ENCODE measurements at regions not wholly inside any gene's neighbourhood (a gene's known extent, or its start where the extent isn't known, plus 50 kb on each side); places are given as distances from the start of the nearest gene placed in this dataset.

GRCh38 chr3:102336130-102336529 lies 98.7 kb upstream of the ZPLD1 start:
- Histone ChIP-seq H2AFZ (ENCODE audit: low read depth, low read length) (no peak overlapping the region), H3K4me1 (ENCODE audit: low read length) (no peaks in the 10 kb centered on the region), H3K27ac (ENCODE audit: low read length) (no peak overlapping the region), H3K27me3 (ENCODE audit: low read depth, low read length) (no peaks in the 10 kb centered on the region), H3K9me3 (ENCODE audit: insufficient read depth, low read length) (no peaks in the 10 kb centered on the region), H3K9ac (ENCODE audit: low read length) (no peak overlapping the region), H3K79me2 (ENCODE audit: low read length) (no peaks in the 10 kb centered on the region), H4K20me1 (ENCODE audit: insufficient read depth, low read length) (no peaks in the 10 kb centered on the region), H3K36me3 (replicated peaks; ENCODE audit: low read depth, low read length) (no peaks in the 10 kb centered on the region), H3K4me3 (ENCODE audit: low read length) (no peak overlapping the region), H3K4me2 (ENCODE audit: low read length) (no peak overlapping the region)
- no peak for TF ChIP-seq CTCF (IDR thresholded peaks at IDR 0.05; ENCODE audit: low read depth, low read length)
- TF ChIP-seq EZH2phosphoT487 (IDR thresholded peaks at IDR 0.05; ENCODE audit: low read depth) = no peak

GRCh38 chr3:102339671-102340070 lies 95.1 kb upstream of the ZPLD1 start:
- H3K4me3 ChIP-seq (ENCODE audit: low read length) = no peak overlapping the region
- H3K27ac ChIP-seq (ENCODE audit: low read length) = no peak overlapping the region
- H3K79me2 ChIP-seq (ENCODE audit: low read length) = no peaks in the 10 kb centered on the region
- no peaks in the 10 kb centered on the region for H3K9me3 ChIP-seq (ENCODE audit: insufficient read depth, low read length)
- no peak overlapping the region for H2AFZ ChIP-seq (ENCODE audit: low read depth, low read length)
- no peaks in the 10 kb centered on the region for H3K36me3 ChIP-seq (replicated peaks; ENCODE audit: low read depth, low read length)
- H3K9ac ChIP-seq (ENCODE audit: low read length) = no peak overlapping the region
- no peaks in the 10 kb centered on the region for H4K20me1 ChIP-seq (ENCODE audit: insufficient read depth, low read length)
- no peaks in the 10 kb centered on the region for H3K4me1 ChIP-seq (ENCODE audit: low read length)
- no peak overlapping the region for H3K4me2 ChIP-seq (ENCODE audit: low read length)
- no peaks in the 10 kb centered on the region for H3K27me3 ChIP-seq (ENCODE audit: low read depth, low read length)
- no peak for TF ChIP-seq CTCF (IDR thresholded peaks at IDR 0.05; ENCODE audit: low read depth, low read length)
- TF ChIP-seq EZH2phosphoT487 (IDR thresholded peaks at IDR 0.05; ENCODE audit: low read depth) = no peak

- Histone ChIP-seq H3K27ac (ENCODE audit: low read length) (no peak overlapping the region), H3K27me3 (ENCODE audit: low read depth, low read length) (no peaks in the 10 kb centered on the region), H3K36me3 (replicated peaks; ENCODE audit: low read depth, low read length) (no peaks in the 10 kb centered on the region), H2AFZ (ENCODE audit: low read depth, low read length) (no peak overlapping the region), H4K20me1 (ENCODE audit: insufficient read depth, low read length) (no peaks in the 10 kb centered on the region), H3K9ac (ENCODE audit: low read length) (no peak overlapping the region), H3K4me3 (ENCODE audit: low read length) (no peak overlapping the region), H3K9me3 (ENCODE audit: insufficient read depth, low read length) (no peaks in the 10 kb centered on the region), H3K4me1 (ENCODE audit: low read length) (no peaks in the 10 kb centered on the region), H3K4me2 (ENCODE audit: low read length) (no peak overlapping the region), H3K79me2 (ENCODE audit: low read length) (no peaks in the 10 kb centered on the region)
- TF ChIP-seq EZH2phosphoT487 (IDR thresholded peaks at IDR 0.05; ENCODE audit: low read depth) = no peak
- no peak for TF ChIP-seq CTCF (IDR thresholded peaks at IDR 0.05; ENCODE audit: low read depth, low read length)
Measured at GRCh38 chr3:102346897-102347296, 87.9 kb upstream of the ZPLD1 start.

GRCh38 chr3:102348904-102349303 lies 85.9 kb upstream of the ZPLD1 start:
- H3K9me3 ChIP-seq (ENCODE audit: insufficient read depth, low read length) = no peaks in the 10 kb centered on the region
- H3K4me2 ChIP-seq (ENCODE audit: low read length) = no peak overlapping the region
- H3K4me3 ChIP-seq (ENCODE audit: low read length) = no peak overlapping the region
- H3K27me3 ChIP-seq (ENCODE audit: low read depth, low read length) = no peaks in the 10 kb centered on the region
- H3K79me2 ChIP-seq (ENCODE audit: low read length) = no peaks in the 10 kb centered on the region
- TF ChIP-seq CTCF (IDR thresholded peaks at IDR 0.05; ENCODE audit: low read depth, low read length) (no peak), EZH2phosphoT487 (IDR thresholded peaks at IDR 0.05; ENCODE audit: low read depth) (no peak)
- no peaks in the 10 kb centered on the region; the same call in 1 of the 2 replicates for H3K4me1 ChIP-seq (ENCODE audit: low read length)
- H3K9ac ChIP-seq (ENCODE audit: low read length) = no peak overlapping the region
- H2AFZ ChIP-seq (ENCODE audit: low read depth, low read length) = no peak overlapping the region
- no peaks in the 10 kb centered on the region for H4K20me1 ChIP-seq (ENCODE audit: insufficient read depth, low read length)
- no peaks in the 10 kb centered on the region for H3K36me3 ChIP-seq (replicated peaks; ENCODE audit: low read depth, low read length)
- H3K27ac ChIP-seq (ENCODE audit: low read length) = no peak overlapping the region
